Right lung (tissue), 2 donors: ENCODE measurements at regions not wholly inside any gene's neighbourhood (a gene's known extent, or its start where the extent isn't known, plus 50 kb on each side); places are given as distances from the start of the nearest gene placed in this dataset.
"Not testable (repeated sequence)": the region's sequence is repeated elsewhere in the genome, so short reads cannot be mapped to it uniquely, and the experiment has no call there.

Source experiments
- DNase-seq, 2 donors: peaks; one replicate each; pipeline ENCODE4 v3.0.0-alpha.2; 2013

GRCh38 chr2:125216321-125216720, 1191.2 kb downstream of the CNTNAP5 start:
- no peak for DNase-seq

GRCh38 chr2:125224188-125224587, 1199.1 kb downstream of the CNTNAP5 start:
- DNase-seq: no peak

- no peak for DNase-seq
These were observed 1199.7 kb downstream of the CNTNAP5 start for GRCh38 chr2:125224830-125225229.

- no peak for DNase-seq
These were observed 1202.8 kb downstream of the CNTNAP5 start for GRCh38 chr2:125227843-125228392.

DNA sequence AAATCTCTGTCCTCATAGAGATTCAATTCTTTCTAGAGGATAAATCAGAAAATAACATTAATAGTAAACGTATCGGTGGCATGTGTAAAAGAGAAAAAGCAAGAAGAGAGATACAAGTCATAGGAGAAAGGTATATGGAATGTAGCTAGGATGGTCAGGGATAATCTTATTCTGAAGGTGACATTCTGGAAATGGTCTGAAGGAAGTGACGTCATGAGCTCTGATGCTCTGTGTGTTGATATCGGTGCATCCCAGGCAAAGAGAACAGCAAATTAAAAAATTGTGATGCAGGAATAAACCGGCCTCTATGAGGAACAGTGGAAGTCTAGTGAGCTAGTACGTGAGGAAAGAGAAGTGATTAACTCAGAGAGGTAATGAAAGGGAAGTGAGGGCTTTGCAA, 1215.8 kb downstream of the CNTNAP5 start:
- DNase-seq: no peak

DNA sequence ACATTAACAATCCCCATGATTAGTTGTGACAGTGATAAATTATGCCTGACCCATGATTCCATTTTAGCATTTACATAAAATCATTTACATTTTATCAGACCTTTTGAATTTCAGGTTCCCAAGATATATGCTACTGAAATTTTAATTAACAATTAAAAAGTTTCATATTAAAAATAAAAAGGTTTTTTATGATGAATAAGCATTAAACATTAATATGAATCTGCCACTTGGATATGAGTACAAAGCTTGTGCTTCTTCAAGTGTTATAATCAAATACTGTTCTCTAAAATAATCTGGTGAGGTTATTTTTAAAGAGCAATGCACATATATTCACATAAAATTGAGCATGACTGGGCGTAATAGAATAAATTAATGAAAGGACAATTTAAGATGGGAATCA, 1218.0 kb downstream of the CNTNAP5 start:
- DNase-seq: no peak

- no peak for DNase-seq
These were observed 1228.9 kb downstream of the CNTNAP5 start for GRCh38 chr2:125254010-125254409.

- no peak for DNase-seq
These were observed 1234.4 kb downstream of the CNTNAP5 start for GRCh38 chr2:125259451-125259850.

DNA sequence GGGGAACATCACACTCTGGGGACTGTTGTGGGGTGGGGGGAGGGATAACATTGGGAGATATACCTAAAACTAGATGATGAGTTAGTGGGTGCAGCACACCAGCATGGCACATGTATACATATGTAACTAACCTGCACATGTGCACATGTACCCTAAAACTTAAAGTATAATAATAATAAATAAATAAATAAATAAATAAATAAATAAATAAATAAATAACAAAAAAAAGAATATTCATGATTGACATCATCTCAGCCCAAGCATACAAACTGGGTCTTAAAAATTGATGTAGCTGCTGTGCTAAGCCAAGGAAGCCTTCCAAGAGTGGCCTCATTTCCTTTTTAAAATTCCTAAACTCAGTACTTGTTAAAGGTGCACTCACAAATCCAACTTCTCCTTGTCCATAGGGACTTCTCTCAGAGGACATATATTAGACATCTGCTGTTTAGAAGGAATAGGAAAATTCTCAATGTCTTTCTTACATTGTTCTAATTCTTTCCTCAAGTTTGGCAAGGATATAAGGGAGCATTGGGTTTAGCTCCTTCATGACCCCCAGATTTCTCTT, 1235.4 kb downstream of the CNTNAP5 start:
- not testable (repeated sequence) for DNase-seq

- no peak for DNase-seq
These were observed 1239.4 kb downstream of the CNTNAP5 start for GRCh38 chr2:125264453-125264852.

DNA sequence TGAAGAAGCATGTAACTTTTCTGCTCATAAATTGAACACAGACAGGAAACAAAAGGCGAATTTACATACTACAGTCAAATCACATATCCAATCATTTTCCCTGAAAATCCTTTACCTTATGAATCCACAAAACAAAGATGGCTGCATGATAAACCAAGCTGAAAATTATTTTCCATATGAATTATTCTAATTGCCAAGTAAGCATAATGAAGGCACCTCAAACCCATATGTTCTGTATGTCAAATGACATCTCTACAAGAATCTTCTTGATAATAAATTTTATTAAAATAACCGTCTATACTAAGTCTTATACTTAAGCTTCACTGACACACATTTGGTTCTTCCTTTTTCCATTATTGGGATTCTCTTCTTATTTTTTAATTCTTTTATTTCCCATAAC, 1242.6 kb downstream of the CNTNAP5 start:
- DNase-seq: no peak

- no peak for DNase-seq
These were observed 1247.6 kb downstream of the CNTNAP5 start for GRCh38 chr2:125272651-125273050.

DNA sequence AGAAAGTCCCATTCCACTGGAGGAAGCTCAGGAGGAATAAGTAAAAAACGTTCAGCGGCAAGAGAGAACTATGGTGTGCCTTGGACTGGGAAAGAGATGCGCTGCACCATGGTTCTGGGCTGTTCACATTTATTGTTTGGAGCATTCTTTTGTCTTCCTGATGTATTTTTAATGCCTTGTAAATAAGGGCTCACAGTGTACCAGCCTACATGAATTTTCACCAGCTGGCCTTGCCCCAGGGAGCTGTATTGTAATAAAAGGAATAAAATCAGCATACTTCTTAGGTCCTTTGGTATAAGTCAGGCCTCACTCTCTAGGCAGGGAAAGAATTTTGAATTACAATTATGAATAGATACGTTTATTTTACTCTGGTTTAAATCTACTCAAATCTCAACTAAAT, 1249.6 kb downstream of the CNTNAP5 start:
- no peak for DNase-seq

- DNase-seq: no peak
These were observed 1255.2 kb downstream of the CNTNAP5 start for GRCh38 chr2:125280265-125280664.

DNA sequence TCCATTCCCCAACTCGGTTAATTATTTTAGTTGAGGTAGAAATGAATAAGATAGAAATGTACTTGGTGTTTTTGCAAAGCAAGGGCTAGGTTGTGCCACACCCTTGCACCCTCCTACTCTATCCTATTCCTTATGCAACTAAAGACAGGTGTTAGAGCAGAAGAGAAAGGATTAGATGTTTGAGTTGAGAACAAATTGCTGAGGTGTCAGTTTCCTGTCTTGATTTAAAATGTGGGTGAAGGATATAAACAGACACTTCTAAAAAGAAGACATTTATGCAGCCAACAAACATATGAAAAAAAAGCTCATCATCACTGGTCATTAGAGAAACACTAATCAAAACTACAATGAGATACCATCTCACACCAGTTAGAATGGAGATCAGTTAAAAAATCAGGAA, 1256.2 kb downstream of the CNTNAP5 start:
- no peak for DNase-seq

GRCh38 chr2:125296742-125297141, 1271.7 kb downstream of the CNTNAP5 start:
- DNase-seq: no peak

GRCh38 chr2:125310657-125311364, 1285.7 kb downstream of the CNTNAP5 start:
- no peak for DNase-seq

GRCh38 chr2:125312342-125312741, 1287.3 kb downstream of the CNTNAP5 start:
- no peak for DNase-seq

- no peak for DNase-seq
These were observed 1288.7 kb downstream of the CNTNAP5 start for GRCh38 chr2:125313806-125314205.

DNA sequence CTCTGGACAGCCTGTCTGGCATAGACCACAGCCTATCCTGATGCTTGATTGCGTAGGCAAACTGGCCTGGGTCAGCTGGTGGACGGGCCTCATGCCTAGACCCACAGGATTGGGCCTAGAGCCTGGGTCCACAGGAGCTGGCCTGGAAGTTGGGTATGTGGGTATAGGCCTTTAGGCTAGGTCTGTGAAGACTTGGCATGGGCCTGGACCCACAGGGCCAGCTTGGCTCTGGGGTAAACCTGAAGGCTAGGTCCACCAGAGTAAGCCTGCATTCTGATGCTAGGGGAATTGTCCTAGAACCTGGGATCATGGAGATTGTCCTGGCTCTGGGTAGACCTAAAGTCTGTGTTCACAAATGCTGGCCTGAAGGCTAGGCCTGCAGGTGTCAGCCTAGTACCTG, 1293.7 kb downstream of the CNTNAP5 start:
- no peak for DNase-seq

DNA sequence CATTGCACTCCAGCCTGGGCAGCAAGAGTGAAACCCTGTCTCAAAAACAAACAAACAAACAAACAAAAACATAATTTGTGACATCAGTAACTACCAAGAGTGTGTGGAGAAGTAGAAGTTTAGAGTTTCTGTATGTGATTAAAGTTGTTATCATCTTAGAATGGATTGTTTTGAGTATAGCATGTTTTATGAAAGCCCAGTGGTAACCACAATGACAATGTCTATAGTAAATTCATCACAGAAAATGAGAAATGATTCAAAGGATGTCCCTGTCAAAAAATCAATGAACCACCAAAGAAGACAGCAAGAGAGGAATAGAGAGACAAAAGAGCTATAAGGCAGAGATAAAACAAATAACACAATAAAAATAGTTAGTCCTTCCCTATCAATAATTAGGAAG, 1299.2 kb downstream of the CNTNAP5 start:
- no peak for DNase-seq

GRCh38 chr2:125330133-125330532, 1305.0 kb downstream of the CNTNAP5 start:
- no peak for DNase-seq

- no peak for DNase-seq
These were observed 1314.6 kb upstream of the GYPC start for GRCh38 chr2:125341353-125341752.

DNA sequence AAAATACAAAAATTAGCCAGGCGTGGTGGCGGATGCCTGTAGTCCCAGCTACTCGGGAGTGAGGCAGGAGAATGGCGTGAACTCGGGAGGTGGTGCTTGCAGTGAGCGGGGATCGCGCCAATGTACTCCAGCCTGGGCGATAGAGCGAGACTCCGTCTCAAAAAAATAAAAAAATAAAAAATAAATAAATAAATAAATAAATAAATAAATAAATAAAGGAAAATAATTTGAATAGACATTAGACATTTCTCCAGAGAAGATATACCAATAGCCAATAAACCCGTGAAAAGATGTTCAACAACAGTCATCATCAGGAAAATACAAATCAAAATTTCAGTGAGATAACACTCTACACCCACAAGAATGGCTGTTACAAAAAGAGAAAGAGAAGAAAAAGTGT, 1302.4 kb upstream of the GYPC start:
- DNase-seq: not testable (repeated sequence)
